ENCODE measurements at regions not wholly inside any gene's neighbourhood (a gene's known extent, or its start where the extent isn't known, plus 50 kb on each side); places are given as distances from the start of the nearest gene placed in this dataset.
"Not testable (repeated sequence)": the region's sequence is repeated elsewhere in the genome, so short reads cannot be mapped to it uniquely, and the experiment has no call there.

- TF ChIP-seq ETS1 (IDR thresholded peaks at IDR 0.05) (no peak), EZH2phosphoT487 (IDR thresholded peaks at IDR 0.05; ENCODE audit: unreplicated experiment) (no peak), ZNF114 (CRISPR knock-in tag; IDR thresholded peaks at IDR 0.05) (no peak), EZH2 (IDR thresholded peaks at IDR 0.05; ENCODE audit: low read depth, unreplicated experiment) (no peak), POLR2AphosphoS5 (IDR thresholded peaks at IDR 0.05; ENCODE audit: low read depth) (no peak)
Measured at GRCh38 chr2:179322289-179322688, 57.7 kb upstream of the SESTD1 start (continued).

GRCh38 chr2:179321034-179321433 lies 56.4 kb upstream of the SESTD1 start:
- not testable (repeated sequence) for H3K36me3 ChIP-seq (ENCODE audit: insufficient read depth); H3K4me3 ChIP-seq; H3K4me3 Mint-ChIP-seq; H3K4me2 ChIP-seq; H3K27ac ChIP-seq (ENCODE audit: low read depth); H3K4me1 ChIP-seq (ENCODE audit: insufficient read depth); H4K20me1 ChIP-seq (replicated peaks; ENCODE audit: insufficient read depth); H3K27me3 Mint-ChIP-seq (ENCODE audit: insufficient read depth, low read depth, poor library complexity); H3K79me2 ChIP-seq (replicated peaks; ENCODE audit: insufficient read depth); ATAC-seq; H3F3A ChIP-seq (replicated peaks; ENCODE audit: low read depth); H3K9me3 Mint-ChIP-seq; H3K4me1 Mint-ChIP-seq; H2AFZ ChIP-seq; H3K27me3 ChIP-seq (ENCODE audit: insufficient read depth); H3K36me3 Mint-ChIP-seq (ENCODE audit: low read depth); H3K9me2 ChIP-seq (ENCODE audit: insufficient read depth); H3K27ac Mint-ChIP-seq; DNase-seq (ENCODE audit: low spot score)

- H3K4me1 ChIP-seq (ENCODE audit: insufficient read depth); H3K4me3 ChIP-seq; H3K36me3 ChIP-seq (ENCODE audit: insufficient read depth); ATAC-seq; H3K27ac Mint-ChIP-seq; H2AFZ ChIP-seq; H3K4me3 Mint-ChIP-seq; H3K27ac ChIP-seq (ENCODE audit: low read depth); H3K79me2 ChIP-seq (replicated peaks; ENCODE audit: insufficient read depth); H3K9me2 ChIP-seq (ENCODE audit: insufficient read depth); H3K27me3 ChIP-seq (ENCODE audit: insufficient read depth); H3F3A ChIP-seq (replicated peaks; ENCODE audit: low read depth); H4K20me1 ChIP-seq (replicated peaks; ENCODE audit: insufficient read depth); H3K27me3 Mint-ChIP-seq (ENCODE audit: insufficient read depth, low read depth, poor library complexity); DNase-seq (ENCODE audit: low spot score); H3K4me1 Mint-ChIP-seq; H3K4me2 ChIP-seq: not testable (repeated sequence)
- H3K36me3 Mint-ChIP-seq (ENCODE audit: low read depth) = peaks cover 12% of the 10 kb centered on the region
- H3K9me3 Mint-ChIP-seq = peaks cover 42% of the 10 kb centered on the region
Measured at GRCh38 chr2:179314729-179315128, 50.1 kb upstream of the SESTD1 start.

All from GM23338 (cell line).